CD4-positive, alpha-beta memory T cell (primary cell): ENCODE measurements at regions not wholly inside any gene's neighbourhood (a gene's known extent, or its start where the extent isn't known, plus 50 kb on each side); places are given as distances from the start of the nearest gene placed in this dataset.
"Not testable (repeated sequence)": the region's sequence is repeated elsewhere in the genome, so short reads cannot be mapped to it uniquely, and the experiment has no call there.

ENCODE experiments used
- CTCF ChIA-PET: fragments of 350-600 bp; sonication (Branson Sonifier 250); formaldehyde crosslinking; loops from one replicate; lab custom pipeline; 2021; ENCODE audit warnings: inconsistent platforms; ENCODE audit not compliant: partially characterized antibody; lab: Charles Lee
- POLR2A ChIA-PET: fragments of 350-600 bp; sonication (Branson Sonifier 250); formaldehyde crosslinking; loops from one replicate; lab custom pipeline; 2021; ENCODE audit not compliant: partially characterized antibody; lab: Charles Lee
- DNase-seq, 5 donors: peaks; one replicate each; pipeline versions ENCODE4 v3.0.0 to v3.0.0-alpha.2; 2020 to 2022; ENCODE audit warnings: mixed read lengths in 1 of 5
- H3K27ac ChIP-seq: one replicate; pipeline ENCODE4 v1.7.0; 2013; ENCODE audit warnings: low read depth, low read length
- H3K27me3 ChIP-seq: 2 replicates; pipeline ENCODE4 v1.7.0; 2013; ENCODE audit warnings: mild to moderate bottlenecking, low read length, moderate library complexity; ENCODE audit not compliant: insufficient read depth
- H3K36me3 ChIP-seq: 2 replicates; pipeline ENCODE4 v1.7.0; 2013; ENCODE audit warnings: mild to moderate bottlenecking, low read length, moderate library complexity; ENCODE audit not compliant: insufficient read depth
- H3K4me1 ChIP-seq: 2 replicates; pipeline ENCODE4 v1.7.0; 2013; ENCODE audit warnings: mild to moderate bottlenecking, low read length, moderate library complexity; ENCODE audit not compliant: insufficient read depth
- H3K4me3 ChIP-seq, 2 donors: one replicate each; pipeline ENCODE4 v1.7.0; 2013; ENCODE audit warnings: low read length in 2 of 2, mild to moderate bottlenecking in 1 of 2
- H3K9me3 ChIP-seq, 2 donors: one replicate each; pipeline ENCODE4 v1.7.0; 2013; ENCODE audit warnings: low read length in 2 of 2, control low read depth in 1 of 2; ENCODE audit not compliant: control insufficient read depth in 1 of 2
- H3K27ac Mint-ChIP-seq, 7 donors: one replicate each; pipeline ENCODE4 v1.8.0; 2020 to 2021; ENCODE audit warnings: mixed read lengths in 7 of 7, mild to moderate bottlenecking in 6 of 7, inconsistent platforms in 3 of 7, moderate library complexity in 3 of 7
- H3K27me3 Mint-ChIP-seq, 2 donors: one replicate each; pipeline ENCODE4 v1.8.0; 2020 to 2021; ENCODE audit warnings: mixed read lengths in 2 of 2
- H3K36me3 Mint-ChIP-seq, 2 donors: one replicate each; pipeline ENCODE4 v1.8.0; 2020 to 2021; ENCODE audit warnings: mixed read lengths in 2 of 2, inconsistent platforms in 1 of 2, mild to moderate bottlenecking in 1 of 2
- H3K4me1 Mint-ChIP-seq, 4 donors: one replicate each; pipeline ENCODE4 v1.8.0; 2020 to 2021; ENCODE audit warnings: mixed read lengths in 4 of 4, mild to moderate bottlenecking in 1 of 4
- H3K4me3 Mint-ChIP-seq, 8 donors: one replicate each; pipeline ENCODE4 v1.8.0; 2020 to 2021; ENCODE audit warnings: mixed read lengths in 8 of 8, mild to moderate bottlenecking in 7 of 8, moderate library complexity in 6 of 8, inconsistent platforms in 3 of 8
- H3K9me3 Mint-ChIP-seq, 8 donors: one replicate each; pipeline ENCODE4 v1.8.0; 2020 to 2021; ENCODE audit warnings: mixed read lengths in 8 of 8, mild to moderate bottlenecking in 5 of 8, inconsistent platforms in 3 of 8, moderate library complexity in 1 of 8
- intact Hi-C: fragments of 100-400 bp; cut with micrococcal nuclease; formaldehyde crosslinking; loops from one replicate; pipeline ENCODE4 v1.15.1; 2023

DNA sequence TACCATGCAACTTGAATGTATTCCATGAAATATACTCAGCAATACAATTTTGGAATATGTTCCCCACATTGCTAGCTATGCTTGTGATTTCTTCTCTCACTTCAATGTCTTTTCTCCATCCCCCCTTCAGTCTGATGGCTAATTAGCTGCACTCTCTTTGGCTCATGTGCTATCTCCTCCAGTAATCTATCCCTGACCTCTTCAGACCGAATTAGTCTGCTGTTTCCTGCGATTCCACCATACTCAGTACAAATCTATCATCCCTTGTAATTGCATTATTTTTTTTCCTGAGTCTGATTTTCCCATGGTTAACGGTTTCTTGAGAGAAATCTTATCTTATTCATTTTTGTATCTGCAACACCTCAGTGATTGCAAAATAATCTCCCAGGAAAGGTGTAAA lies 360.7 kb upstream of the CDH10 start:
- intact Hi-C loops = no loop called here
- no peaks in the 10 kb centered on the region for H3K27me3 Mint-ChIP-seq
- Histone ChIP-seq H3K27me3 (no peaks in the 10 kb centered on the region), H3K36me3 (no peaks in the 10 kb centered on the region), H3K4me3 (no peak overlapping the region), H3K4me1 (no peaks in the 10 kb centered on the region), H3K27ac (no peak overlapping the region), H3K9me3 (peaks cover 0 to 3% of the 10 kb centered on the region in 2 donors)
- no peaks in the 10 kb centered on the region for H3K4me1 Mint-ChIP-seq
- no peak overlapping the region for H3K27ac Mint-ChIP-seq
- POLR2A ChIA-PET = no interaction called here
- peaks cover 0 to 18% (median 7%) of the 10 kb centered on the region in 8 donors for H3K9me3 Mint-ChIP-seq
- CTCF ChIA-PET = no interaction called here
- H3K4me3 Mint-ChIP-seq = no peak overlapping the region
- no peak for DNase-seq
- no peaks in the 10 kb centered on the region for H3K36me3 Mint-ChIP-seq

DNA sequence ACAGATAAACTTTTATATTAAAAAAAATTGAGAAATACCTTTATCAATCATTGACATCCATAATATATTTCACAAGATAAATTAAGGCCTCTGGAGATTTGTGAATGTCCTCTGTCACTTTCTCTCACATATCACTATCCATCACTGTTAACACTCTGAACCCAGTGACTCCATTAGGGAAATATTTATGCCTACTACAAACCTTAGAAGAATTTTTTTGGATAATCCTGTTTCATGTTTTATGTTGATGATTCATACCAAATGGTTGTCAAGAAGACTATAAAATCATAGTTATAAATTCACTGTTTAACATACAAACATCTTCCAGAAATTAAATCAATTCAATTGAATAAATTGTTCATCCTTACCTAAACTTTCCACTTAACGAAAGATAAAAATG lies 357.6 kb upstream of the CDH10 start:
- no peaks in the 10 kb centered on the region for H3K36me3 Mint-ChIP-seq
- no peaks in the 10 kb centered on the region for H3K4me1 ChIP-seq
- ChIA-PET CTCF (no interaction called here), POLR2A (no interaction called here)
- H3K4me1 Mint-ChIP-seq = no peaks in the 10 kb centered on the region
- no peak overlapping the region for H3K4me3 Mint-ChIP-seq
- no peaks in the 10 kb centered on the region for H3K27me3 ChIP-seq
- no peak for DNase-seq
- H3K27me3 Mint-ChIP-seq = no peaks in the 10 kb centered on the region
- intact Hi-C loops = no loop called here
- peaks cover 0 to 29% (median 6%) of the 10 kb centered on the region in 8 donors for H3K9me3 Mint-ChIP-seq
- no peak overlapping the region for H3K27ac Mint-ChIP-seq
- H3K36me3 ChIP-seq = no peaks in the 10 kb centered on the region
- no peak overlapping the region for H3K27ac ChIP-seq
- H3K4me3 ChIP-seq = no peak overlapping the region
- H3K9me3 ChIP-seq = peaks cover 0 to 3% of the 10 kb centered on the region in 2 donors

DNA sequence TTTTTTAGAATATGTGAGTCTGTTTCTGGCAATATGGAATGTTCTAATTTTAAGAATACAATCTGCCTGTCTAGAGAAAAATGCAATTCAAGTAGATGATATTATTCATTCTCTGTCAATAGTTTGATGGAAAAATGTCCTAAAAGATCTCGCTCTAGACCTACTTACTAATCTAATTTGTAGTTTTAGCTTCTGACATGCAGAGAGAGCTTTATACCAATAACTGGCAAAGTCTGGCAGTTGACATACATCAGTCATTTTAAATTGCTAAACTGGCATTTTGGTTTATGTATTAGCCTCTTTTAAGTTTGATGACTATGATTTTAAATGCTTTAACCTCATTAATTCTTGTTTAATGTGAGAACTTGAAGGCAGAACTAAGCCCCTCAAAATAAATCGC lies 355.0 kb upstream of the CDH10 start:
- H3K4me3 Mint-ChIP-seq = no peak overlapping the region
- DNase-seq = no peak
- Histone ChIP-seq H3K36me3 (no peaks in the 10 kb centered on the region), H3K9me3 (no peaks in the 10 kb centered on the region), H3K4me1 (no peaks in the 10 kb centered on the region), H3K27ac (no peak overlapping the region), H3K4me3 (no peak overlapping the region), H3K27me3 (no peaks in the 10 kb centered on the region)
- H3K27ac Mint-ChIP-seq = no peak overlapping the region
- H3K27me3 Mint-ChIP-seq = no peaks in the 10 kb centered on the region
- POLR2A ChIA-PET = no interaction called here
- CTCF ChIA-PET = no interaction called here
- H3K9me3 Mint-ChIP-seq = peaks cover 4 to 34% (median 7%) of the 10 kb centered on the region in 8 donors
- H3K4me1 Mint-ChIP-seq = no peaks in the 10 kb centered on the region
- no peaks in the 10 kb centered on the region for H3K36me3 Mint-ChIP-seq
- intact Hi-C loops = no loop called here

DNA sequence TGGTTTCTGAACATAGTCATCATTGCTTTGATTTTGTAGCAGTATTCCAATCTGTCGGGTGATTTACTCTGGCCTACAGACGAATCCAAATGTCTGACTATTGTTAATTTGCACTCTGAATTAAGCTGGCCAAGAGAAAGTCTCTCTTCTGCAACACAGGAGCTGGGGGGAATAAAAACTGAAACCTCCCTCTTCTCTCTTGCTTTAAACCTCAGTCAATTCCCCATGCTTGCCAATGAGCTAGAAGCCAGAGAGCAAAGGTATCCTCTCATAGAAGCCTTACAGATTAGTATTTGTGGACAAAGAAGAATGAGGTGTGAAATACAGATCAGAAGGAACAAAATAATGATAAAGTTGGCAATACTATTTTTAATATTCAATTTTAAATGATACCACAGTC lies 353.9 kb upstream of the CDH10 start:
- Histone ChIP-seq H3K9me3 (no peaks in the 10 kb centered on the region), H3K36me3 (no peaks in the 10 kb centered on the region), H3K4me1 (no peaks in the 10 kb centered on the region), H3K27me3 (no peaks in the 10 kb centered on the region), H3K27ac (no peak overlapping the region), H3K4me3 (no peak overlapping the region)
- POLR2A ChIA-PET = no interaction called here
- intact Hi-C loops = no loop called here
- H3K4me3 Mint-ChIP-seq = peak overlapping the region in 1 of 8 donors; percentile 4
- H3K27ac Mint-ChIP-seq = no peak overlapping the region
- peaks cover 5 to 38% (median 9%) of the 10 kb centered on the region in 8 donors for H3K9me3 Mint-ChIP-seq
- H3K27me3 Mint-ChIP-seq = no peaks in the 10 kb centered on the region
- CTCF ChIA-PET = no interaction called here
- no peaks in the 10 kb centered on the region for H3K36me3 Mint-ChIP-seq
- no peaks in the 10 kb centered on the region for H3K4me1 Mint-ChIP-seq
- no peak for DNase-seq

DNA sequence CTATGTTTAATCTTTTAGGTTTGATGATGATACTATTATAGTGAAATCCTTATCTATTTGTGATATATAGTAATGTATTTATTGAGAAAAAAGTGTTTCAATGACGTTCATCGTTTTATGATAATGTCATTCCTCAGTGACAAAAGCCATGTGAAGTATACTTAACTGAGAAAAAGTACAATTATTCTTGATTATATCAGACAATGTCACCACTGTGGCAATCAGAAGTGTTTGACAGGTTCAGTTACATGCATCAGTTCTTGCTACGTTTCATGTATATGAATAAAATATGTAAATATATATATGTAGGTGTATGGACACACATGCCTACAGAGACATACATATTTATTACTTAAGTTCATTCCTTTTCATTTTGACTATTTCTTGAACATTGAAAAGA lies 341.5 kb upstream of the CDH10 start:
- H3K4me1 ChIP-seq = no peaks in the 10 kb centered on the region
- no peak overlapping the region for H3K27ac ChIP-seq
- no peak overlapping the region for H3K27ac Mint-ChIP-seq
- no peaks in the 10 kb centered on the region for H3K27me3 Mint-ChIP-seq
- DNase-seq = no peak
- no peaks in the 10 kb centered on the region for H3K27me3 ChIP-seq
- no peaks in the 10 kb centered on the region for H3K4me1 Mint-ChIP-seq
- intact Hi-C loops = no loop called here
- H3K4me3 Mint-ChIP-seq = no peak overlapping the region
- peaks cover 0 to 9% of the 10 kb centered on the region in 2 donors for H3K9me3 ChIP-seq
- peaks cover 0 to 22% (median 8%) of the 10 kb centered on the region in 8 donors for H3K9me3 Mint-ChIP-seq
- CTCF ChIA-PET = no interaction called here
- POLR2A ChIA-PET = no interaction called here
- no peaks in the 10 kb centered on the region for H3K36me3 ChIP-seq
- H3K4me3 ChIP-seq = no peak overlapping the region
- no peaks in the 10 kb centered on the region for H3K36me3 Mint-ChIP-seq

DNA sequence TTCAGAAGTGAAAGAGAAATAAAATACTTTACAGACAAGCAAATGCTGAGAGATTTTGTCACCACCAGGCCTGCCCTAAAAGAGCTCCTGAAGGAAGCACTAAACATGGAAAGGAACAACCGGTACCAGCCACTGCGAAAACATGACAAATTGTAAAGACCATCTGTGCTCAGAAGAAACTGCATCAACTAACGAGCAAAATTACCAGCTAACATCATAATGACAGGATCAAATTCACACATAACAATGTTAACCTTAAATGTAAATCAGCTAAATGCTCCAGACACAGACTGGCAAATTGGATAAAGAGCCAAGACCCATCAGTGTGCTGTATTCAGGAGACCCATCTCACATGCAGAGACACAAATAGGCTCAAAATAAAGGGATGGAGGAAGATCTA lies 333.8 kb upstream of the CDH10 start:
- H3K4me3 Mint-ChIP-seq, H3K27ac Mint-ChIP-seq, H3K36me3 ChIP-seq, H3K27me3 ChIP-seq, POLR2A ChIA-PET, H3K36me3 Mint-ChIP-seq, DNase-seq, H3K9me3 ChIP-seq, H3K4me1 Mint-ChIP-seq, H3K27ac ChIP-seq, intact Hi-C loops, H3K4me1 ChIP-seq, H3K27me3 Mint-ChIP-seq, H3K4me3 ChIP-seq, CTCF ChIA-PET: not testable (repeated sequence)
- peaks cover 0 to 22% (median 12%) of the 10 kb centered on the region in 8 donors for H3K9me3 Mint-ChIP-seq

DNA sequence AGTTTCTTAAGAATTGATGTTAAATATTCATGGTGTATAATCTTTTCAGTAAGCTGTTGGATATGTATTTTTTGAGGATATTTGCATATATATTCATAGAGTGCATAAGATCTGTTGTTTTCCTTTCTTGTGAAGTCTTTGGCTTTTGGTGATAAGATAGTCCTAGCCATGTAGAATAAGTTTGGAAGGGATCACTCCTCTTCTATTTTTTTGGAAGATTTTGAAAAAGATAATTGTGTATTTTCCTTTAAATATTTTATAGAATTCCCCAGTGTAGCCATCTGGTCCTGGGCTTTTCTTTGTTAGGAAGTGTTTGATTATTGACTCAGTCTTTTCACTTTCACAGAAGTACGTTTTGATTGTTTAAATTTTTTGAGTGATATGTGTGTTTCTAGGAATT lies 318.8 kb upstream of the CDH10 start:
- Mint-ChIP-seq H3K4me1 (no peaks in the 10 kb centered on the region), H3K4me3 (no peak overlapping the region), H3K36me3 (no peaks in the 10 kb centered on the region), H3K27ac (no peak overlapping the region), H3K9me3 (peaks cover 2 to 20% (median 16%) of the 10 kb centered on the region in 8 donors), H3K27me3 (no peaks in the 10 kb centered on the region)
- H3K9me3 ChIP-seq = no peaks in the 10 kb centered on the region
- DNase-seq = no peak
- ChIA-PET POLR2A (no interaction called here), CTCF (no interaction called here)
- intact Hi-C loops = no loop called here
- H3K4me3 ChIP-seq = no peak overlapping the region
- H3K4me1 ChIP-seq = no peaks in the 10 kb centered on the region
- no peak overlapping the region for H3K27ac ChIP-seq
- H3K36me3 ChIP-seq = no peaks in the 10 kb centered on the region
- H3K27me3 ChIP-seq = no peaks in the 10 kb centered on the region

DNA sequence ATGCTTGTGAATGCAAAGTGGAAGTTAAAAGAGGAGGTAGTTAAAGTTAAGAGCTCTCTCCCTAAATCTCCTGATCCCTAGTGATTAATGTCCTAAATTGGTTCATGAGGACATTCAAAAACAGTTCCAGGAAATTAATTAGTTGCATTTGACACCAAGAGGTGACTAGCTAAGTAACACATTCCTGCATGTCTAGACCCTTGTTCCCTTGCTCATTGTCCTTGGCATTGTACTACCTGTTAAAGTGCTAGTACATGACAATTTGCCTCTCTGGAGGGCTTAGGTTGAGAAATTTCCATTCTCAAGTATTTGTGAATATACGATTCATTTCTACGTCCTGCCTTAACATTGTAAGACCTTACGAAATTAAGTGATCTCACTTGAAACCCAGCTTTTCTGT lies 278.6 kb upstream of the CDH10 start:
- Histone ChIP-seq H3K36me3 (no peaks in the 10 kb centered on the region), H3K4me3 (no peak overlapping the region), H3K4me1 (no peaks in the 10 kb centered on the region), H3K9me3 (peaks cover 0 to 4% of the 10 kb centered on the region in 2 donors), H3K27ac (no peak overlapping the region), H3K27me3 (no peaks in the 10 kb centered on the region)
- intact Hi-C loops = no loop called here
- no peak for DNase-seq
- Mint-ChIP-seq H3K27me3 (no peaks in the 10 kb centered on the region), H3K9me3 (peaks cover 0 to 24% (median 17%) of the 10 kb centered on the region in 8 donors), H3K27ac (no peak overlapping the region), H3K36me3 (no peaks in the 10 kb centered on the region), H3K4me3 (no peak overlapping the region), H3K4me1 (no peaks in the 10 kb centered on the region)
- POLR2A ChIA-PET = no interaction called here
- CTCF ChIA-PET = no interaction called here
